GM12892 (cell line): ENCODE measurements at regions not wholly inside any gene's neighbourhood (a gene's known extent, or its start where the extent isn't known, plus 50 kb on each side); places are given as distances from the start of the nearest gene placed in this dataset.

Source experiments
- POLR2A ChIP-seq: IDR thresholded peaks from 2 replicates; pipeline ENCODE4 v1.6.1; 2011; ENCODE audit warnings: low read depth, low read length, control low read depth
- POLR2AphosphoS5 ChIP-seq: IDR thresholded peaks from 2 replicates; pipeline ENCODE4 v1.6.1; 2011; ENCODE audit warnings: low read depth, low read length, control low read depth

DNA sequence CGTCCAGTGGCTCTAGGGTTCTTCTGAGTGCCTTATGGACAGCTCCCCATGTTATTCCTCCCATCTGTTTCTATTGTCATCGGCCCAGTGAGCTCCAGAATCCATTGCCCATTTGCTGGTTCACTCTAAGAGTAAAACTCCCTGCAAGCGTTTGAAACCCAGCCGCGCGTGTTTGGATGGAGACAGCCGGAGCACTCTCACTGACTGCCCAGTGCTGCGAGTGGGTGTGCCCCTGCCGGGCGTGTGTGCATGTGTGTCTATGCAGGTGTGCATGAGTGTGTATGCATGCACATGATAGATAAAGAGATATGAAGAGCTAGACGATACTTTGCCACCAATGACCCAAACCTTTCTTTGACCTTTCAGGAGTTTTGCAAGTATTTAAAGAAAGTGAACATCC, 347.2 kb upstream of the MKI67 start:
- no peak for TF ChIP-seq POLR2A
- TF ChIP-seq POLR2AphosphoS5, result no peak
